ENCODE measurements at regions not wholly inside any gene's neighbourhood (a gene's known extent, or its start where the extent isn't known, plus 50 kb on each side); places are given as distances from the start of the nearest gene placed in this dataset.

DNA sequence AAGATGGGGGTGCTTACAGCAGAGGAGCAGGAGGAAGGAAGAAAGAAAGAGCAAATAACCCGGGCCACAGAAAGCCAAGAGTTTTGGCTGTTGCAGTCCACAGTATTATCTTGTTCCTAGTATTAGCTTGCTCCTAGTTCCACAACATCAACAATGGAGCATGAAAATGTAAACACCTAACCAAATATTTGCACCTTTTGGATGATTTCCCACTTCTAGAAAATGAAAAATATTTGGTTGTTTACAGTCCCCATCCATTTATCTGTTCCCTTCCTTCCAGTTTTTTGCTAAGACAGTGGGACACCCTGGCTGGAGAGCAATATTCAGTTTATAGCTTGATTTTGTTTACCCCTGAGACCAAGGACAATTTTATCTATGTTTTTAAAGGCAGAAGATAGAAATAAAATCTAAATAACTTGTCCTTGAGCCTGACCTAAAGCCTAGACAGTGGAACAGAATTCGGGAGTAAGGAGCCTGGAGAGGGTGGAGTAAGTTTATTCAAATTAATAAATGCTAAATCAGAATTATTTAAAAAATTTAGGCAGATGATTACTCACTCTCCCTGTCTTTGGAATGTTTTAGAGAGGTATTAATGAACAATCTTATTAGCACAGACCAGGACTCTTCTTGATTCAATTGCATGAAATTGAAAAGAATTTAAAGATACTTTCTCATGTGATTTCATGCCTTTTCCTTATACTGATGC, 51.6 kb downstream of the RESF1 start:
- H3K4me3 ChIP-seq (ENCODE audit: low read length): no peak overlapping the region
- no peaks in the 10 kb centered on the region for H3K36me3 ChIP-seq (replicated peaks; ENCODE audit: low read depth, low read length)
- H3K4me1 ChIP-seq (ENCODE audit: low read length): no peaks in the 10 kb centered on the region
- no peak overlapping the region for H3K9ac ChIP-seq (ENCODE audit: low read length)
- H3K27ac ChIP-seq (ENCODE audit: low read length): no peak overlapping the region
- no peaks in the 10 kb centered on the region for H4K20me1 ChIP-seq (ENCODE audit: insufficient read depth, low read length)
- TF ChIP-seq, protein P1, sequence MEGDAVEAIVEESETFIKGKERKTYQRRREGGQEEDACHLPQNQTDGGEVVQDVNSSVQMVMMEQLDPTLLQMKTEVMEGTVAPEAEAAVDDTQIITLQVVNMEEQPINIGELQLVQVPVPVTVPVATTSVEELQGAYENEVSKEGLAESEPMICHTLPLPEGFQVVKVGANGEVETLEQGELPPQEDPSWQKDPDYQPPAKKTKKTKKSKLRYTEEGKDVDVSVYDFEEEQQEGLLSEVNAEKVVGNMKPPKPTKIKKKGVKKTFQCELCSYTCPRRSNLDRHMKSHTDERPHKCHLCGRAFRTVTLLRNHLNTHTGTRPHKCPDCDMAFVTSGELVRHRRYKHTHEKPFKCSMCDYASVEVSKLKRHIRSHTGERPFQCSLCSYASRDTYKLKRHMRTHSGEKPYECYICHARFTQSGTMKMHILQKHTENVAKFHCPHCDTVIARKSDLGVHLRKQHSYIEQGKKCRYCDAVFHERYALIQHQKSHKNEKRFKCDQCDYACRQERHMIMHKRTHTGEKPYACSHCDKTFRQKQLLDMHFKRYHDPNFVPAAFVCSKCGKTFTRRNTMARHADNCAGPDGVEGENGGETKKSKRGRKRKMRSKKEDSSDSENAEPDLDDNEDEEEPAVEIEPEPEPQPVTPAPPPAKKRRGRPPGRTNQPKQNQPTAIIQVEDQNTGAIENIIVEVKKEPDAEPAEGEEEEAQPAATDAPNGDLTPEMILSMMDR (IDR thresholded peaks at IDR 0.05; ENCODE audit: low read depth, low read length): no peak
- TF ChIP-seq EZH2phosphoT487 (IDR thresholded peaks at IDR 0.05; ENCODE audit: low read depth): no peak
- no peak overlapping the region for H2AFZ ChIP-seq (ENCODE audit: low read depth, low read length)
- no peaks in the 10 kb centered on the region for H3K79me2 ChIP-seq (ENCODE audit: low read length)
- H3K27me3 ChIP-seq (ENCODE audit: low read depth, low read length): no peaks in the 10 kb centered on the region
- H3K9me3 ChIP-seq (ENCODE audit: insufficient read depth, low read length): no peaks in the 10 kb centered on the region
- H3K4me2 ChIP-seq (ENCODE audit: low read length): no peak overlapping the region

DNA sequence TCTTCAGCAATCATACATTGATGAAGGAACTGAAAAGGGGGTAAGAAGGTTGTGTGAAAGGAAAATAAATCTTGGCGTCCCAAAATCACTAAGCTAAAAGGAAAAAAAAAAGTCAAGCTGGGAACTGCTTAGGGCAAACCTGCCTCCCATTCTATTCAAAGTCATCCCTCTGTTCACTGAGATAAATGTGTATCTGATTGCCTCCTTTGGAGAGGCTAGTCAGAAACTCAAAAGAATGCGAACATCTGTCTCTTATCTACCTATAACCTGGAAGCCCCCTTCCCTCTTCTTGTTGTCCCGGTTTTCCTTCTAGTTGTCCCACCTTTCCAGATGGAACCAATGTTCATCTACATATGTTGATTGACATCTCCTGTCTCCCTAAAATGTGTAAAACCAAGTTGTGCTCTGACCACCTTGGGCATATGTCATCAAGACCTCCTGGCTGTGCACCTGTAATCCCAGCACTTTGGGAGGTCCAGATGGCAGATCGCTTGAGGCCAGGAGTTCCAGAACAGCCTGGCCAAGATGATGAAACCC, 53.1 kb downstream of the RESF1 start:
- no peaks in the 10 kb centered on the region for H3K4me1 ChIP-seq (ENCODE audit: low read length)
- no peak overlapping the region for H3K9ac ChIP-seq (ENCODE audit: low read length)
- H3K27ac ChIP-seq (ENCODE audit: low read length): no peak overlapping the region
- no peak overlapping the region for H3K4me2 ChIP-seq (ENCODE audit: low read length)
- no peaks in the 10 kb centered on the region for H4K20me1 ChIP-seq (ENCODE audit: insufficient read depth, low read length)
- H2AFZ ChIP-seq (ENCODE audit: low read depth, low read length): no peak overlapping the region
- no peaks in the 10 kb centered on the region for H3K9me3 ChIP-seq (ENCODE audit: insufficient read depth, low read length)
- TF ChIP-seq EZH2phosphoT487 (IDR thresholded peaks at IDR 0.05; ENCODE audit: low read depth): no peak
- TF ChIP-seq, protein P1 (IDR thresholded peaks at IDR 0.05; ENCODE audit: low read depth, low read length): no peak
- no peaks in the 10 kb centered on the region for H3K27me3 ChIP-seq (ENCODE audit: low read depth, low read length)
- no peaks in the 10 kb centered on the region for H3K36me3 ChIP-seq (replicated peaks; ENCODE audit: low read depth, low read length)
- H3K4me3 ChIP-seq (ENCODE audit: low read length): no peak overlapping the region
- no peaks in the 10 kb centered on the region for H3K79me2 ChIP-seq (ENCODE audit: low read length)

DNA sequence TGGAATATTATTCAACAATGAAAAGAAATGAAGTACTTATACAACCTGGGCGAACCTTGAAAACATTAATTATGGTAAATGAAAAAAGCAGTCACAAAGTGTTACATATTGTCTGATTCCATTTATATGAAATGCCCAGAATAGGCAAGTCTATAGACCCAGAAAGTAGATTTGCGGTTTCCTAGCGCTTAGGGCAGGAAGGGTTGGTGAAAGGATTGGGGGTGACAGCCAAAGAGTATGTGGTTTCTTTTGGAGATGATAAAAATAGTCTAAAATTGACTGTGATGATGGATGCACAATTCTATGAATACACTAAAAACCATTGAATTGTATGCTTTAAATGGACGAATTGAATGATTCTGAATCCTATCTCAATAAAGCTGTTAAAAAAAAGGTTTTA, 55.8 kb downstream of the RESF1 start:
- no peaks in the 10 kb centered on the region for H3K4me1 ChIP-seq (ENCODE audit: low read length)
- no peak overlapping the region for H3K27ac ChIP-seq (ENCODE audit: low read length)
- no peaks in the 10 kb centered on the region for H3K9me3 ChIP-seq (ENCODE audit: insufficient read depth, low read length)
- no peak for TF ChIP-seq EZH2phosphoT487 (IDR thresholded peaks at IDR 0.05; ENCODE audit: low read depth)
- TF ChIP-seq, protein P1 (IDR thresholded peaks at IDR 0.05; ENCODE audit: low read depth, low read length): no peak
- H3K79me2 ChIP-seq (ENCODE audit: low read length): no peaks in the 10 kb centered on the region
- no peak overlapping the region for H3K4me2 ChIP-seq (ENCODE audit: low read length)
- no peak overlapping the region for H2AFZ ChIP-seq (ENCODE audit: low read depth, low read length)
- H4K20me1 ChIP-seq (ENCODE audit: insufficient read depth, low read length): no peaks in the 10 kb centered on the region
- no peaks in the 10 kb centered on the region for H3K36me3 ChIP-seq (replicated peaks; ENCODE audit: low read depth, low read length)
- H3K4me3 ChIP-seq (ENCODE audit: low read length): no peak overlapping the region
- no peak overlapping the region for H3K9ac ChIP-seq (ENCODE audit: low read length)
- no peaks in the 10 kb centered on the region for H3K27me3 ChIP-seq (ENCODE audit: low read depth, low read length)

DNA sequence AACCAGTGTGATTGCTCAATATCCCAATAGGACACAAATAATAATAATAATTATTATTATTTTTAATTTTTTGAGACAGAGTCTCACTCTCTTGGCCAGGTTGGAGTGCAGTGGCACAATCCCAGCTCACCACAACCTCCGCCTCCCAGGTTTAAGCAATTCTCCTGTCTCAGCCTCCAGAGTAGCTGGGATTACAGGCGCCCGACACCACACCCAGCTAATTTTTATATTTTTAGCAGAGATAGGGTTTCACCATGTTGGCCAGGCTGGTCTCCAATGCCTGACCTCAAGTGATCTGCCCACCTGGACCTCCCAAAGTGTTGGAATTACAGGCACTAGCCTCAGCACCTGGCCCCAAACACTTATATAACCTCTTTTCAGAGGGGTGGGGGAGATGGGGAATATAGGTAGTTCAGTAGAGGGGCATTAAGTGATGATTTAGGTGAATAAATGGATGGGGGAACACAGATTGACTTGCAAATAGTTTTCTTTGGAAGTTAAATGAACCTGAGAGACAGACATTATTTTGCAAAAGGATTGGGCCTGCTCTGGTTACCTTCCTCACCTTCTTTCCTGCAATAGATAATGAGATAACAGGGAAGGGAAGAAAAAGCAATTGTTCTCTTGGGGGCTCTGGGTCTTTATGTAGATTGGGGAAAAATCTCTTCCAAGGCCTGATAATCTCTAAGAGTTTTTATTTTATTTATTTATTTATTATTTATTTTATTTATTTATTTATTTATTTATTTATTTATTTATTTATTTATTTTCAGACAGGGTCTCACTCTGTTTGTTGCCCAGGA, 57.7 kb downstream of the RESF1 start:
- Histone ChIP-seq H3K9ac (ENCODE audit: low read length) (no peak overlapping the region), H4K20me1 (ENCODE audit: insufficient read depth, low read length) (no peaks in the 10 kb centered on the region), H3K36me3 (replicated peaks; ENCODE audit: low read depth, low read length) (no peaks in the 10 kb centered on the region), H3K4me1 (ENCODE audit: low read length) (no peaks in the 10 kb centered on the region), H3K27ac (ENCODE audit: low read length) (no peak overlapping the region), H3K79me2 (ENCODE audit: low read length) (no peaks in the 10 kb centered on the region), H3K27me3 (ENCODE audit: low read depth, low read length) (no peaks in the 10 kb centered on the region), H2AFZ (ENCODE audit: low read depth, low read length) (no peak overlapping the region), H3K4me3 (ENCODE audit: low read length) (no peak overlapping the region), H3K4me2 (ENCODE audit: low read length) (no peak overlapping the region), H3K9me3 (ENCODE audit: insufficient read depth, low read length) (no peaks in the 10 kb centered on the region)
- no peak for TF ChIP-seq EZH2phosphoT487 (IDR thresholded peaks at IDR 0.05; ENCODE audit: low read depth)

Measured in OCI-LY3 (cell line).